ENCODE measurements at regions not wholly inside any gene's neighbourhood (a gene's known extent, or its start where the extent isn't known, plus 50 kb on each side); places are given as distances from the start of the nearest gene placed in this dataset.

- Histone ChIP-seq H3K9me3 (no peaks in the 10 kb centered on the region), H3K36me3 (no peaks in the 10 kb centered on the region), H3K4me1 (no peaks in the 10 kb centered on the region)
These were observed 706.7 kb downstream of the TBC1D32 start for GRCh38 chr6:120627612-120628011.

GRCh38 chr6:120622127-120622631 lies 712.1 kb downstream of the TBC1D32 start:
- Histone ChIP-seq H3K4me1 (no peaks in the 10 kb centered on the region), H3K36me3 (no peaks in the 10 kb centered on the region), H3K9me3 (no peaks in the 10 kb centered on the region), H3K27me3 (no peaks in the 10 kb centered on the region), H3K4me3 (no peak overlapping the region), H3K27ac (no peak overlapping the region)
- DNase-seq (ENCODE audit: low spot score in 2 of 2), result no peak
- intact Hi-C loops (cut with DNase I), result no loop called here
- TF ChIP-seq CTCF (IDR thresholded peaks at IDR 0.05), result no peak

More at GRCh38 chr6:120627612-120628011, 706.7 kb downstream of the TBC1D32 start:
- intact Hi-C loops (cut with DNase I), result no loop called here
- H3K27ac ChIP-seq, result no peak overlapping the region
- no peak for DNase-seq (ENCODE audit: low spot score in 2 of 2)
- no peak for TF ChIP-seq CTCF (IDR thresholded peaks at IDR 0.05)
- no peak overlapping the region for H3K4me3 ChIP-seq
- no peaks in the 10 kb centered on the region for H3K27me3 ChIP-seq

GRCh38 chr6:120620900-120621299 lies 713.4 kb downstream of the TBC1D32 start:
- TF ChIP-seq CTCF (IDR thresholded peaks at IDR 0.05), result no peak
- Histone ChIP-seq H3K27me3 (no peaks in the 10 kb centered on the region), H3K4me1 (no peaks in the 10 kb centered on the region), H3K27ac (no peak overlapping the region), H3K9me3 (no peaks in the 10 kb centered on the region), H3K36me3 (no peaks in the 10 kb centered on the region), H3K4me3 (no peak overlapping the region)
- intact Hi-C loops (cut with DNase I), result no loop called here
- no peak for DNase-seq (ENCODE audit: low spot score in 2 of 2)

- no peaks in the 10 kb centered on the region for H3K27me3 ChIP-seq
- no peak for DNase-seq (ENCODE audit: low spot score in 2 of 2)
- H3K4me3 ChIP-seq, result no peak overlapping the region
- H3K4me1 ChIP-seq, result no peaks in the 10 kb centered on the region
- H3K9me3 ChIP-seq, result no peaks in the 10 kb centered on the region
- TF ChIP-seq CTCF (IDR thresholded peaks at IDR 0.05), result no peak
- intact Hi-C loops (cut with DNase I), result no loop called here
- no peaks in the 10 kb centered on the region for H3K36me3 ChIP-seq
- H3K27ac ChIP-seq, result no peak overlapping the region
These were observed 719.0 kb downstream of the TBC1D32 start for GRCh38 chr6:120615238-120615637.

- intact Hi-C loops (cut with DNase I), result no loop called here
- no peak for TF ChIP-seq CTCF (IDR thresholded peaks at IDR 0.05)
- no peaks in the 10 kb centered on the region for H3K27me3 ChIP-seq
These were observed 719.6 kb downstream of the TBC1D32 start for GRCh38 chr6:120614723-120615122.

GRCh38 chr6:120608826-120609225 lies 725.5 kb downstream of the TBC1D32 start:
- intact Hi-C loops (cut with DNase I), result no loop called here
- no peak for DNase-seq (ENCODE audit: low spot score in 2 of 2)
- H3K4me3 ChIP-seq, result no peak overlapping the region
- no peak overlapping the region for H3K27ac ChIP-seq
- H3K27me3 ChIP-seq, result no peaks in the 10 kb centered on the region
- TF ChIP-seq CTCF (IDR thresholded peaks at IDR 0.05), result no peak
- H3K9me3 ChIP-seq, result no peaks in the 10 kb centered on the region
- no peaks in the 10 kb centered on the region for H3K4me1 ChIP-seq
- H3K36me3 ChIP-seq, result no peaks in the 10 kb centered on the region

More at GRCh38 chr6:120614723-120615122, 719.6 kb downstream of the TBC1D32 start:
- H3K4me1 ChIP-seq, result no peaks in the 10 kb centered on the region
- H3K36me3 ChIP-seq, result no peaks in the 10 kb centered on the region
- no peak for DNase-seq (ENCODE audit: low spot score in 2 of 2)
- H3K27ac ChIP-seq, result no peak overlapping the region
- no peaks in the 10 kb centered on the region for H3K9me3 ChIP-seq
- H3K4me3 ChIP-seq, result no peak overlapping the region

All from ascending aorta (tissue), 2 donors.